Panc1 (cell line): ENCODE measurements at regions not wholly inside any gene's neighbourhood (a gene's known extent, or its start where the extent isn't known, plus 50 kb on each side); places are given as distances from the start of the nearest gene placed in this dataset.

Experiments
- ATAC-seq: fragments of 200-7000 bp; cut with Tn5 transposase; 2 replicates; pipeline ENCODE4 v1.9.1; 2020; ENCODE audit warnings: mild to moderate bottlenecking, moderate library complexity
- BruUV-seq: library from RNA; stranded (reverse); fragments of 400-500 nt; replicated peaks from 2 replicates; lab custom pipeline; 2021; lab: Mats Ljungman, UMichigan
- CTCF ChIA-PET: fragments of 300-600 bp; sonication (Branson Sonifier 250); formaldehyde crosslinking; loops from one replicate; lab custom pipeline; 2022; ENCODE audit warnings: antibody characterized with exemption; lab: Charles Lee
- POLR2A ChIA-PET: fragments of 300-600 bp; sonication (Branson Sonifier 250); formaldehyde crosslinking; loops from one replicate; lab custom pipeline; 2022; ENCODE audit warnings: antibody characterized with exemption; lab: Charles Lee
- DNase-seq: peaks from one replicate; pipeline ENCODE4 v3.0.0-alpha.2; 2010; ENCODE audit warnings: low read depth, low spot score
- H3K27ac ChIP-seq: 2 replicates; pipeline ENCODE4 v1.5.1; 2011; ENCODE audit warnings: mild to moderate bottlenecking, low read length, inconsistent platforms
- H3K27me3 ChIP-seq: fragments of 200-500 bp; sonication (Bioruptor generic); 2 replicates; pipeline ENCODE4 v1.6.0; 2014; ENCODE audit warnings: low read length, inconsistent platforms; ENCODE audit not compliant: control insufficient read depth, insufficient read depth
- H3K36me3 ChIP-seq: fragments of 200-500 bp; sonication (Bioruptor generic); 2 replicates; pipeline ENCODE4 v1.5.1; 2014; ENCODE audit warnings: inconsistent platforms, mild to moderate bottlenecking, low read length, moderate library complexity; ENCODE audit not compliant: control insufficient read depth, insufficient read depth
- H3K4me1 ChIP-seq: 2 replicates; pipeline ENCODE4 v1.5.1; 2011; ENCODE audit warnings: inconsistent platforms, mild to moderate bottlenecking, low read length, moderate library complexity; ENCODE audit not compliant: control insufficient read depth, insufficient read depth
- H3K4me3 ChIP-seq, 2 experiments: 2 replicates each; pipeline ENCODE4 v1.5.1; 2011 to 2012; ENCODE audit warnings: low read depth in 2 of 2, low read length in 2 of 2, mild to moderate bottlenecking in 2 of 2, inconsistent platforms in 1 of 2, moderate library complexity in 1 of 2
- H3K9me3 ChIP-seq: fragments of 200-500 bp; sonication (Bioruptor generic); 2 replicates; pipeline ENCODE4 v1.5.1; 2014; ENCODE audit warnings: low read depth, mild to moderate bottlenecking, inconsistent platforms, low read length, moderate library complexity; ENCODE audit not compliant: control insufficient read depth, insufficient read depth
- CTCF ChIP-seq: fragments of 450-650 bp; IDR thresholded peaks from 2 replicates; pipeline ENCODE4 v1.5.1; 2017; ENCODE audit warnings: mild to moderate bottlenecking
- POLR2AphosphoS5 ChIP-seq: IDR thresholded peaks from 2 replicates; pipeline ENCODE4 v1.6.1; 2012; ENCODE audit warnings: mild to moderate bottlenecking, low read depth, low read length, moderate library complexity
- SIN3A ChIP-seq: IDR thresholded peaks from 2 replicates; pipeline ENCODE4 v1.6.1; 2012; ENCODE audit warnings: low read depth, mild to moderate bottlenecking, low read length, moderate library complexity, borderline replicate concordance; ENCODE audit not compliant: insufficient read depth
- TCF7L2 ChIP-seq: IDR thresholded peaks from 2 replicates; pipeline ENCODE4 v1.6.1; 2011; ENCODE audit warnings: mild to moderate bottlenecking, low read depth, low read length, inconsistent platforms
- in situ Hi-C: cut with HindIII; loops from 2 replicates; pipeline ENCODE4 v1.10.0; 2016; ENCODE audit warnings: low sequenced_read_pairs, low pct_unique_long_range_greater_than_20kb
- intact Hi-C: fragments of 100-400 bp; cut with micrococcal nuclease; formaldehyde crosslinking; loops from one replicate; pipeline ENCODE4 v1.10.0; 2022; ENCODE audit not compliant: unreplicated experiment
- TF ChIP-seq, protein P1 (sequence below), 2 experiments: IDR thresholded peaks; 2 replicates each; pipeline ENCODE4 v1.6.1; 2011 to 2012; ENCODE audit warnings: low read depth in 2 of 2, control low read depth in 1 of 2, low read length in 1 of 2, mild to moderate bottlenecking in 1 of 2, moderate library complexity in 1 of 2; ENCODE audit not compliant: insufficient read depth in 1 of 2

GRCh38 chr12:127752802-127753201 is 514.2 kb upstream of the TMEM132C start:
- BruUV-seq = no TSS peak

DNA sequence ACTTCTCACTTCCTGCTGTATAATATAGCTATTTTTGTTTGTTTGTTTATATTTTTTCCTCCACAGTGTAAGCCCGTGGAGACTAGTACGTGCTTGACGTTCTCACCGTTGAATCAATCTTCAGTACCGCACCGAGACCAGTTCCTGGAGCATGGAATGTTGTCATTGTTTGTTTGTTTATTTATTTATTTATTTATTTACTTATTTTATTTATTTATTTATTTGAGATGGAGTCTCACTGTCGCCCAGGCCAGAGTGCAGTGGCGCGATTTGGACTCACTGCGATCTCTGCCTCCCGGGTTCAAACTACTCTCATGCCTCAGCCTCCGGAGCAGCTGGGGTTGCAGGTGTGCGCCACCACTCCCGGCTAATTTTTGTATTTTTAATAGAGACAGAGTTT is 506.6 kb upstream of the TMEM132C start:
- Histone ChIP-seq H3K4me3 (no peak overlapping the region), H3K9me3 (no peaks in the 10 kb centered on the region), H3K4me1 (no peaks in the 10 kb centered on the region), H3K36me3 (no peaks in the 10 kb centered on the region), H3K27ac (no peak overlapping the region), H3K27me3 (no peaks in the 10 kb centered on the region)
- intact Hi-C loops = no loop called here
- DNase-seq (no peak), ATAC-seq (no peak)
- POLR2A ChIA-PET = no interaction called here
- no TSS peak for BruUV-seq
- TF ChIP-seq SIN3A = no peak
- TF ChIP-seq POLR2AphosphoS5 = no peak
- no peak for TF ChIP-seq CTCF
- TF ChIP-seq TCF7L2 = no peak
- TF ChIP-seq, protein P1, sequence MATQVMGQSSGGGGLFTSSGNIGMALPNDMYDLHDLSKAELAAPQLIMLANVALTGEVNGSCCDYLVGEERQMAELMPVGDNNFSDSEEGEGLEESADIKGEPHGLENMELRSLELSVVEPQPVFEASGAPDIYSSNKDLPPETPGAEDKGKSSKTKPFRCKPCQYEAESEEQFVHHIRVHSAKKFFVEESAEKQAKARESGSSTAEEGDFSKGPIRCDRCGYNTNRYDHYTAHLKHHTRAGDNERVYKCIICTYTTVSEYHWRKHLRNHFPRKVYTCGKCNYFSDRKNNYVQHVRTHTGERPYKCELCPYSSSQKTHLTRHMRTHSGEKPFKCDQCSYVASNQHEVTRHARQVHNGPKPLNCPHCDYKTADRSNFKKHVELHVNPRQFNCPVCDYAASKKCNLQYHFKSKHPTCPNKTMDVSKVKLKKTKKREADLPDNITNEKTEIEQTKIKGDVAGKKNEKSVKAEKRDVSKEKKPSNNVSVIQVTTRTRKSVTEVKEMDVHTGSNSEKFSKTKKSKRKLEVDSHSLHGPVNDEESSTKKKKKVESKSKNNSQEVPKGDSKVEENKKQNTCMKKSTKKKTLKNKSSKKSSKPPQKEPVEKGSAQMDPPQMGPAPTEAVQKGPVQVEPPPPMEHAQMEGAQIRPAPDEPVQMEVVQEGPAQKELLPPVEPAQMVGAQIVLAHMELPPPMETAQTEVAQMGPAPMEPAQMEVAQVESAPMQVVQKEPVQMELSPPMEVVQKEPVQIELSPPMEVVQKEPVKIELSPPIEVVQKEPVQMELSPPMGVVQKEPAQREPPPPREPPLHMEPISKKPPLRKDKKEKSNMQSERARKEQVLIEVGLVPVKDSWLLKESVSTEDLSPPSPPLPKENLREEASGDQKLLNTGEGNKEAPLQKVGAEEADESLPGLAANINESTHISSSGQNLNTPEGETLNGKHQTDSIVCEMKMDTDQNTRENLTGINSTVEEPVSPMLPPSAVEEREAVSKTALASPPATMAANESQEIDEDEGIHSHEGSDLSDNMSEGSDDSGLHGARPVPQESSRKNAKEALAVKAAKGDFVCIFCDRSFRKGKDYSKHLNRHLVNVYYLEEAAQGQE (IDR thresholded peaks at IDR 0.05; ENCODE audit: insufficient read depth in 1 of 2, low read depth in 2 of 2, low read length in 1 of 2) = no peak
- in situ Hi-C loops = no loop called here
- CTCF ChIA-PET = no interaction called here

More at GRCh38 chr12:127752802-127753201, 514.2 kb upstream of the TMEM132C start:
- ChIA-PET CTCF (no interaction called here), POLR2A (no interaction called here)
- no peaks in the 10 kb centered on the region for H3K36me3 ChIP-seq
- in situ Hi-C loops = no loop called here
- no peaks in the 10 kb centered on the region for H3K27me3 ChIP-seq
- TF ChIP-seq CTCF (no peak), TCF7L2 (no peak), SIN3A (no peak), POLR2AphosphoS5 (no peak)
- TF ChIP-seq, protein P1 (IDR thresholded peaks at IDR 0.05; ENCODE audit: insufficient read depth in 1 of 2, low read depth in 2 of 2, low read length in 1 of 2) = no peak
- H3K9me3 ChIP-seq = no peaks in the 10 kb centered on the region
- no peak overlapping the region for H3K4me3 ChIP-seq
- intact Hi-C loops = no loop called here
- no peaks in the 10 kb centered on the region for H3K4me1 ChIP-seq
- H3K27ac ChIP-seq = no peak overlapping the region
- ATAC-seq = no peak
- DNase-seq = no peak
